MCF 10A (cell line): ENCODE measurements at regions not wholly inside any gene's neighbourhood (a gene's known extent, or its start where the extent isn't known, plus 50 kb on each side); places are given as distances from the start of the nearest gene placed in this dataset.
A peak's percentile ranks its signal among the peaks of the same experiment; 100 is the strongest.

Source experiments
- BruUV-seq: library from RNA; stranded (reverse); fragments of 400-500 nt; replicated peaks from 2 replicates; lab custom pipeline; 2021; lab: Mats Ljungman, UMichigan
- CTCF ChIA-PET: fragments of 300-600 bp; sonication (Branson Sonifier 250); formaldehyde crosslinking; extraction: SDS; loops from one replicate; lab custom pipeline; 2021; ENCODE audit warnings: antibody characterized with exemption, inconsistent platforms; lab: Yijun Ruan, JAX
- POLR2A ChIA-PET: fragments of 300-600, 350-650 bp; sonication (Branson Sonifier 250); formaldehyde crosslinking; extraction: SDS; loops from one replicate; lab custom pipeline; 2020; ENCODE audit warnings: antibody characterized with exemption, inconsistent platforms; lab: Yijun Ruan, JAX
- DNase-seq: peaks from one replicate; pipeline ENCODE4 v3.0.0-alpha.2; 2018; ENCODE audit not compliant: unreplicated experiment
- H3K27ac Mint-ChIP-seq: one replicate; pipeline ENCODE4 v1.8.0; 2022; ENCODE audit warnings: mild to moderate bottlenecking, low read depth, mixed read lengths; ENCODE audit not compliant: unreplicated experiment
- H3K27me3 Mint-ChIP-seq: one replicate; pipeline ENCODE4 v1.8.0; 2022; ENCODE audit warnings: mixed read lengths; ENCODE audit not compliant: insufficient read depth, unreplicated experiment
- H3K36me3 Mint-ChIP-seq: one replicate; pipeline ENCODE4 v1.8.0; 2022; ENCODE audit warnings: mild to moderate bottlenecking, moderate library complexity, mixed read lengths; ENCODE audit not compliant: insufficient read depth, unreplicated experiment
- H3K4me1 Mint-ChIP-seq: one replicate; pipeline ENCODE4 v1.8.0; 2022; ENCODE audit warnings: mixed read lengths; ENCODE audit not compliant: insufficient read depth, unreplicated experiment
- H3K4me3 Mint-ChIP-seq: one replicate; pipeline ENCODE4 v1.8.0; 2022; ENCODE audit warnings: mild to moderate bottlenecking, moderate library complexity, mixed read lengths; ENCODE audit not compliant: unreplicated experiment
- H3K9me3 Mint-ChIP-seq: one replicate; pipeline ENCODE4 v1.8.0; 2022; ENCODE audit warnings: mixed read lengths; ENCODE audit not compliant: unreplicated experiment
- intact Hi-C: fragments of 100-400 bp; cut with micrococcal nuclease; formaldehyde crosslinking; loops from 2 replicates; pipeline ENCODE4 v1.14.1; 2022
- TF ChIP-seq, protein P1 (sequence below): fragments of 200-600 bp; IDR thresholded peaks from one replicate; pipeline ENCODE4 v1.8.0; 2022; ENCODE audit warnings: antibody characterized with exemption, mild to moderate bottlenecking; ENCODE audit not compliant: unreplicated experiment

DNA sequence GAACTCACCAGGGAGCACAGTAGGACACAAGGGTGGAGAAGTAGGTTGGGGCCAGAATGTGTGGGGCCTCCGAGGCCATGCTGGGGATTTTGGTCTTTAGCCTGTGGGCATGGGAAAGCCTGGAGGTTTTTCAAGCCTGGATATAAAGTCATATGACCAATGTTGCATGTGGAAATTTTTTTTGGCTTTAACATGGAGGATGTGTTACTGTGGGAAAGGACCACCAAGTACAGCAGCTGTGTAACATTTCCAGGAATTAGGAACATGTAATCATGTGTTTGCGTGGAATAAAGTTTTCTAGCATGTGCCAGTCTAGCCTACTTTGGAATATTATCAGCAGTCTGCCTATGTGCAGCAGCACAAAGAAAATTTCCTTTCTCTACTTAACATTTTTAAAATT, 78.5 kb downstream of the TNFSF18 start:
- H3K27ac Mint-ChIP-seq: peak overlapping the region; percentile 20
- H3K36me3 Mint-ChIP-seq: no peaks in the 10 kb centered on the region
- POLR2A ChIA-PET: interaction anchor here (0.6 to 1.9 kb wide), 7 partner anchors 14 to 146 kb away, joined by 3 to 18 read pairs (median 4); partner anchors contain the start of gene TNFSF18
- TF ChIP-seq, protein P1, sequence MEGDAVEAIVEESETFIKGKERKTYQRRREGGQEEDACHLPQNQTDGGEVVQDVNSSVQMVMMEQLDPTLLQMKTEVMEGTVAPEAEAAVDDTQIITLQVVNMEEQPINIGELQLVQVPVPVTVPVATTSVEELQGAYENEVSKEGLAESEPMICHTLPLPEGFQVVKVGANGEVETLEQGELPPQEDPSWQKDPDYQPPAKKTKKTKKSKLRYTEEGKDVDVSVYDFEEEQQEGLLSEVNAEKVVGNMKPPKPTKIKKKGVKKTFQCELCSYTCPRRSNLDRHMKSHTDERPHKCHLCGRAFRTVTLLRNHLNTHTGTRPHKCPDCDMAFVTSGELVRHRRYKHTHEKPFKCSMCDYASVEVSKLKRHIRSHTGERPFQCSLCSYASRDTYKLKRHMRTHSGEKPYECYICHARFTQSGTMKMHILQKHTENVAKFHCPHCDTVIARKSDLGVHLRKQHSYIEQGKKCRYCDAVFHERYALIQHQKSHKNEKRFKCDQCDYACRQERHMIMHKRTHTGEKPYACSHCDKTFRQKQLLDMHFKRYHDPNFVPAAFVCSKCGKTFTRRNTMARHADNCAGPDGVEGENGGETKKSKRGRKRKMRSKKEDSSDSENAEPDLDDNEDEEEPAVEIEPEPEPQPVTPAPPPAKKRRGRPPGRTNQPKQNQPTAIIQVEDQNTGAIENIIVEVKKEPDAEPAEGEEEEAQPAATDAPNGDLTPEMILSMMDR: no peak
- H3K9me3 Mint-ChIP-seq: peaks cover 7% of the 10 kb centered on the region
- DNase-seq: no peak
- H3K4me1 Mint-ChIP-seq: peaks cover 58% of the 10 kb centered on the region
- CTCF ChIA-PET: interaction anchor here (0.6 to 1.7 kb wide), 5 partner anchors 128 to 230 kb away, joined by 3 to 11 read pairs (median 8); no protein-coding TSS in a partner anchor
- intact Hi-C loops: loop anchor here (2.0 to 10.0 kb wide), 3 partner anchors 31 to 233 kb away; partner anchors contain the start of gene TNFSF4
- BruUV-seq: no TSS peak
- H3K4me3 Mint-ChIP-seq: no peak overlapping the region
- H3K27me3 Mint-ChIP-seq: no peaks in the 10 kb centered on the region

DNA sequence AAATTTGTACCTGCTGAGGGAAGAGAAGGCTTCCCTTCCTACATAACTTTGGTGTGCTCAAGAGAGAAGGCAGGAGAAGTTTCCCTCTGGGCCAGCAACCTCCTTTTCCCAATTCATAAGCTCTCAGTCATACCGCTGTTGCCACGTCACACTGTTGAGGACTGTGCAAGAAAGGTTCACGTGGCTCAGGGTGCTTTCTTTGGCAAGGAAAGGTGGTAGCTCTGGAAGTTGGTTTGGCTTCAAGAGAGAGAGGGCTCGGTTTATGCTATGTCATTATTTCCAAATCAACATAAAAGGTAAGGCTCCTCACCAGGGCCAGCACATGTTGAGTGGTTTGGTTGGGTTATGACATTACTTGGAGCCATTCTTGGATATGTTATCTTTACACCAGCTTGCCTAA, 77.3 kb downstream of the TNFSF18 start:
- no TSS peak for BruUV-seq
- intact Hi-C loops: loop anchor here (2.0 to 10.0 kb wide), 3 partner anchors 29 to 231 kb away; partner anchors contain the start of gene TNFSF4
- no peaks in the 10 kb centered on the region for H3K27me3 Mint-ChIP-seq
- peak; percentile 100 for DNase-seq
- H3K4me3 Mint-ChIP-seq: no peak overlapping the region
- H3K9me3 Mint-ChIP-seq: peaks cover 1% of the 10 kb centered on the region
- peak overlapping the region; percentile 94 for H3K27ac Mint-ChIP-seq
- POLR2A ChIA-PET: interaction anchor here (0.6 to 1.9 kb wide), 18 partner anchors 9 to 381 kb away, joined by 3 to 18 read pairs (median 4); partner anchors contain the start of gene TNFSF18
- TF ChIP-seq, protein P1: no peak
- CTCF ChIA-PET: interaction anchor here (0.5 to 1.7 kb wide), 10 partner anchors 24 to 993 kb away, joined by 3 to 11 read pairs (median 3); no protein-coding TSS in a partner anchor
- H3K4me1 Mint-ChIP-seq: peaks cover 52% of the 10 kb centered on the region
- H3K36me3 Mint-ChIP-seq: no peaks in the 10 kb centered on the region

DNA sequence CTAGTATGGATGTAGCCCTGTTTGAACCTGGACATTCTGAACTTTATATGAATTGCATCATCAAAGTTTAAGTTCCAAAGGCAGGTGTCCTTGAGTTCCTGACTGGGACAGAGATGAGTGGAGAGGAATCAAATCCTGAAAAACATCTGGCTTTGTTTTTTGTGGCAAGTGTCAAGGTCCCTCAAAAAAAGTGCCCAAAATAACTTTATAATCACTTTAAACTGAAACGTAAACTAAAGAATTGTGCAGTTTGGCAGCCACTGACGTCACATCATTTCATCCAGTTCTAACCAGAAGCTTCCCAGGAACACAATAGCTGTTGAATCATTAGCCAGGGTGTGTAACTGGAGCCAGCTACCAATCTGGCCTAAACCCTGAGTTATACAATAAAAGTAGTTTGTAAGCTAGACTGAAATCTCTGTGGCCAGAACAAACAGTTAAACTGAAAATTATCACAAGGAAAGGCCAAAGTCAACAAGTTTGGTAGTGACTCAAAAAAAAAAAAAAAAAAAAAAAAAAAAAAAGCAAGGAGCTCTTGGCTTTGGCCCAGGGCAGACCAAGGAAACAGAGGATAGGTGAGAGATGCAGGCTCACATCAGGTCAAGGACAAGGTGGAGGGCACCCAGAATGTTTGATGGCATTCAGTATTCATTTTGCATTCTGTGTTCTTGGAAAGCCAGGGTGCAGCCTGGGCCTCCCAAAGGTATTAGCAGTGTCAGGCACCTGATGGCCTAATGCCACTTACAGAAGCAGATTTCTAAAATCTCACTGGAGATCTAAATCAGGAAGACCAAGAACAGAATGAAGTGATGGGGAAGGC, 74.3 kb downstream of the TNFSF18 start:
- TF ChIP-seq, protein P1: no peak
- Mint-ChIP-seq H3K9me3 (peaks cover 7% of the 10 kb centered on the region), H3K27ac (peak overlapping the region; percentile 88), H3K4me1 (peaks cover 47% of the 10 kb centered on the region), H3K36me3 (no peaks in the 10 kb centered on the region), H3K27me3 (no peaks in the 10 kb centered on the region), H3K4me3 (no peak overlapping the region)
- no TSS peak for BruUV-seq
- POLR2A ChIA-PET: interaction anchor here (0.5 to 2.2 kb wide), 16 partner anchors 10 to 234 kb away, joined by 3 to 10 read pairs (median 4); no protein-coding TSS in a partner anchor
- CTCF ChIA-PET: interaction anchor here (0.6 to 1.0 kb wide), 6 partner anchors 16 to 1199 kb away, joined by 3 to 4 read pairs (median 3); no protein-coding TSS in a partner anchor
- intact Hi-C loops: loop anchor here (1.0 to 10.0 kb wide), 4 partner anchors 27 to 231 kb away; partner anchors contain the start of gene TNFSF4
- peak; percentile 98 for DNase-seq
